ENCODE measurements at regions not wholly inside any gene's neighbourhood (a gene's known extent, or its start where the extent isn't known, plus 50 kb on each side); places are given as distances from the start of the nearest gene placed in this dataset.
A peak's percentile ranks its signal among the peaks of the same experiment; 100 is the strongest.

GRCh38 chr13:62357887-62358645 is 942.4 kb upstream of the PCDH20 start:
- no peaks in the 10 kb centered on the region for H3K36me3 ChIP-seq (ENCODE audit: control insufficient read depth in 1 of 2, insufficient read depth in 2 of 2, low read length in 2 of 2)
- ChIA-PET POLR2A (no interaction called here), CTCF (interaction anchor here (0.9 to 1.9 kb wide), 4 partner anchors 11 to 404 kb away, joined by 3 to 17 read pairs (median 10); no protein-coding TSS in a partner anchor), RAD21 (ENCODE audit: low non-redundant PET in 1 of 2, low total read pairs in 2 of 2, uncharacterized antibody in 2 of 2, unreplicated experiment in 2 of 2) (no interaction called here)
- H3K79me2 ChIP-seq (ENCODE audit: insufficient read depth, low read length), result no peaks in the 10 kb centered on the region
- ATAC-seq (peak; percentile 100), DNase-seq (ENCODE audit: low read depth, low spot score) (peak; percentile 74)
- no TSS peak for BruUV-seq (replicated peaks)
- H2AFZ ChIP-seq (ENCODE audit: low read depth, low read length, poor library complexity, severe bottlenecking), result peak overlapping the region; percentile 62
- no peaks in the 10 kb centered on the region for H3K9me3 ChIP-seq (ENCODE audit: control insufficient read depth in 1 of 2, insufficient read depth in 1 of 2, low read depth in 1 of 2, low read length in 2 of 2)
- no peak overlapping the region for H3K4me3 ChIP-seq (replicated peaks in 1 of 2; ENCODE audit: low read depth in 1 of 2, low read length in 2 of 2)
- intact Hi-C loops (cut with micrococcal nuclease), result loop anchor here (1.0 to 10.0 kb wide), 4 partner anchors 38 to 473 kb away; no protein-coding TSS in a partner anchor
- no peaks in the 10 kb centered on the region for H4K20me1 ChIP-seq (ENCODE audit: insufficient read depth)
- no peak overlapping the region for H3K9ac ChIP-seq (ENCODE audit: low read length)
- no peak overlapping the region for H3K4me2 ChIP-seq (ENCODE audit: low read length)
- no peak overlapping the region for H3K27ac ChIP-seq (ENCODE audit: low read depth, low read length)
- no peaks in the 10 kb centered on the region for H3K4me1 ChIP-seq (ENCODE audit: control insufficient read depth in 1 of 2, insufficient read depth in 2 of 2, low read length in 2 of 2)
- H3K27me3 ChIP-seq (ENCODE audit: insufficient read depth, low read length), result no peaks in the 10 kb centered on the region
- TF ChIP-seq ZNF274 (IDR thresholded peaks at IDR 0.05; ENCODE audit: low read depth, low read length), result no peak
- peak; percentile 78 for TF ChIP-seq RAD21 (IDR thresholded peaks at IDR 0.05; ENCODE audit: low read depth)
- TF ChIP-seq CTCF (IDR thresholded peaks at IDR 0.05 in 2 of 3, conservative IDR thresholded peaks at IDR 0.05 in 1 of 3; ENCODE audit: borderline replicate concordance in 1 of 3, insufficient read depth in 1 of 3, low read depth in 2 of 3, low read length in 2 of 3), result peak; percentile 41 to 78 (median 74); a peak in 5 of 6 replicates
- no peaks in the 10 kb centered on the region for H3K9me2 ChIP-seq (ENCODE audit: insufficient read depth)

- Histone ChIP-seq H3K9ac (ENCODE audit: low read length) (no peak overlapping the region), H3K4me1 (ENCODE audit: control insufficient read depth in 1 of 2, insufficient read depth in 2 of 2, low read length in 2 of 2) (no peaks in the 10 kb centered on the region), H3K9me2 (ENCODE audit: insufficient read depth) (no peaks in the 10 kb centered on the region), H3K4me2 (ENCODE audit: low read length) (no peak overlapping the region), H3K79me2 (ENCODE audit: insufficient read depth, low read length) (no peaks in the 10 kb centered on the region), H3K9me3 (ENCODE audit: control insufficient read depth in 1 of 2, insufficient read depth in 1 of 2, low read depth in 1 of 2, low read length in 2 of 2) (no peaks in the 10 kb centered on the region), H3K36me3 (ENCODE audit: control insufficient read depth in 1 of 2, insufficient read depth in 2 of 2, low read length in 2 of 2) (no peaks in the 10 kb centered on the region), H4K20me1 (ENCODE audit: insufficient read depth) (no peaks in the 10 kb centered on the region), H2AFZ (ENCODE audit: low read depth, low read length, poor library complexity, severe bottlenecking) (no peak overlapping the region), H3K27me3 (ENCODE audit: insufficient read depth, low read length) (no peaks in the 10 kb centered on the region), H3K27ac (ENCODE audit: low read depth, low read length) (no peak overlapping the region), H3K4me3 (replicated peaks in 1 of 2; ENCODE audit: low read depth in 1 of 2, low read length in 2 of 2) (no peak overlapping the region)
- DNase-seq (ENCODE audit: low read depth, low spot score) (no peak), ATAC-seq (no peak)
- BruUV-seq (replicated peaks), result no TSS peak
- ChIA-PET RAD21 (ENCODE audit: low non-redundant PET in 1 of 2, low total read pairs in 2 of 2, uncharacterized antibody in 2 of 2, unreplicated experiment in 2 of 2) (no interaction called here), CTCF (interaction anchor here (1.7 to 1.9 kb wide), 3 partner anchors 237 to 403 kb away, joined by 4 to 17 read pairs (median 16); no protein-coding TSS in a partner anchor), POLR2A (no interaction called here)
- intact Hi-C loops (cut with micrococcal nuclease), result loop anchor here (10.0 kb wide), 1 partner anchor 472 kb away; no protein-coding TSS in a partner anchor
- TF ChIP-seq SIN3A (IDR thresholded peaks at IDR 0.05; ENCODE audit: low read depth) (no peak), JUND (IDR thresholded peaks at IDR 0.05) (no peak), EGR1 (IDR thresholded peaks at IDR 0.05; ENCODE audit: low read depth) (no peak), EZH2phosphoT487 (IDR thresholded peaks at IDR 0.05; ENCODE audit: borderline replicate concordance) (no peak), ZBTB33 (IDR thresholded peaks at IDR 0.05; ENCODE audit: extremely low read depth, insufficient replicate concordance, low read length) (no peak), POLR2A (IDR thresholded peaks at IDR 0.05; ENCODE audit: borderline replicate concordance, extremely low read depth, insufficient read depth, insufficient read length) (no peak), RAD21 (IDR thresholded peaks at IDR 0.05; ENCODE audit: low read depth) (no peak), REST (IDR thresholded peaks at IDR 0.05; ENCODE audit: low read depth) (no peak), ZFX (IDR thresholded peaks at IDR 0.05) (no peak)
These were observed 941.3 kb upstream of the PCDH20 start for GRCh38 chr13:62356977-62357376.

All from HCT116 (cell line).